ENCODE measurements at regions not wholly inside any gene's neighbourhood (a gene's known extent, or its start where the extent isn't known, plus 50 kb on each side); places are given as distances from the start of the nearest gene placed in this dataset.

- no peak overlapping the region for H3K27ac ChIP-seq (ENCODE audit: extremely low read depth, low read depth, low read length)
- no peaks in the 10 kb centered on the region for H3K9me1 ChIP-seq (ENCODE audit: control insufficient read depth, insufficient read depth, low read length)
- WGBS (ENCODE audit: insufficient coverage, low coverage, missing lambda C conversion rate), result 6% methylated on average over 8 of the region's 8 CpGs
- H4K20me1 ChIP-seq (replicated peaks; ENCODE audit: control insufficient read depth, insufficient read depth, low read length), result no peaks in the 10 kb centered on the region
- in situ Hi-C loops (cut with MboI), result no loop called here
- POLR2A ChIA-PET, result no interaction called here
- CTCF ChIA-PET (ENCODE audit: low intra/inter-chr PET ratio), result no interaction called here
- H3K79me2 ChIP-seq (ENCODE audit: control insufficient read depth, insufficient read depth, low read length), result no peaks in the 10 kb centered on the region
- no peak for TF ChIP-seq SNRNP70 (optimal IDR thresholded peaks at IDR 0.05; ENCODE audit: low read depth, low read length)
- TF ChIP-seq, protein P1, sequence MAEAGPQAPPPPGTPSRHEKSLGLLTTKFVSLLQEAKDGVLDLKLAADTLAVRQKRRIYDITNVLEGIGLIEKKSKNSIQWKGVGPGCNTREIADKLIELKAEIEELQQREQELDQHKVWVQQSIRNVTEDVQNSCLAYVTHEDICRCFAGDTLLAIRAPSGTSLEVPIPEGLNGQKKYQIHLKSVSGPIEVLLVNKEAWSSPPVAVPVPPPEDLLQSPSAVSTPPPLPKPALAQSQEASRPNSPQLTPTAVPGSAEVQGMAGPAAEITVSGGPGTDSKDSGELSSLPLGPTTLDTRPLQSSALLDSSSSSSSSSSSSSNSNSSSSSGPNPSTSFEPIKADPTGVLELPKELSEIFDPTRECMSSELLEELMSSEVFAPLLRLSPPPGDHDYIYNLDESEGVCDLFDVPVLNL (CRISPR knock-in tag; IDR thresholded peaks at IDR 0.05; ENCODE audit: low read depth), result no peak
- H2AFZ ChIP-seq (ENCODE audit: low read depth, low read length), result no peak overlapping the region
- intact Hi-C loops (cut with micrococcal nuclease), result no loop called here
- DNase-seq (ENCODE audit: extremely low read depth in 1 of 4, low spot score in 3 of 4), result no peak
- peaks cover 0 to 10% of the 10 kb centered on the region in 2 experiments; a peak in 2 of 5 replicates for H3K27me3 ChIP-seq (ENCODE audit: control insufficient read depth in 2 of 2, insufficient read depth in 2 of 2, low read length in 2 of 2)
- H3K4me2 ChIP-seq (ENCODE audit: insufficient read depth, low read length), result no peak overlapping the region
- no peak for FAIRE-seq
- no peak overlapping the region for H3K9ac ChIP-seq (ENCODE audit: insufficient read depth in 1 of 2, low read depth in 2 of 2, low read length in 2 of 2)
- no peaks in the 10 kb centered on the region for H3K9me3 ChIP-seq (replicated peaks; ENCODE audit: control insufficient read depth, insufficient read depth, low read depth, low read length)
- no peak for ATAC-seq
- no peaks in the 10 kb centered on the region for H3K4me1 ChIP-seq (replicated peaks in 1 of 2; ENCODE audit: control insufficient read depth in 2 of 2, insufficient read depth in 2 of 2, low read length in 2 of 2)
- BruUV-seq (replicated peaks), result no TSS peak
- no peaks in the 10 kb centered on the region for H3K36me3 ChIP-seq (ENCODE audit: control insufficient read depth, insufficient read depth, low read length)
- H3K4me3 ChIP-seq, result no peak overlapping the region
Measured at GRCh38 chr6:164229716-164230115, 815.2 kb downstream of the QKI start.

- no peaks in the 10 kb centered on the region for H3K79me2 ChIP-seq (ENCODE audit: control insufficient read depth, insufficient read depth, low read length)
- peaks cover 0 to 10% of the 10 kb centered on the region in 2 experiments; a peak in 2 of 5 replicates for H3K27me3 ChIP-seq (ENCODE audit: control insufficient read depth in 2 of 2, insufficient read depth in 2 of 2, low read length in 2 of 2)
- H2AFZ ChIP-seq (ENCODE audit: low read depth, low read length), result no peak overlapping the region
- no peak overlapping the region for H3K4me3 ChIP-seq
- FAIRE-seq, result no peak
- H3K9me1 ChIP-seq (ENCODE audit: control insufficient read depth, insufficient read depth, low read length), result no peaks in the 10 kb centered on the region
- H3K9ac ChIP-seq (ENCODE audit: insufficient read depth in 1 of 2, low read depth in 2 of 2, low read length in 2 of 2), result no peak overlapping the region
- 1% methylated on average over 17 of the region's 17 CpGs for WGBS (ENCODE audit: insufficient coverage, low coverage, missing lambda C conversion rate)
- ChIA-PET CTCF (ENCODE audit: low intra/inter-chr PET ratio) (no interaction called here), POLR2A (no interaction called here)
- intact Hi-C loops (cut with micrococcal nuclease), result no loop called here
- no peak for ATAC-seq
- no peaks in the 10 kb centered on the region for H4K20me1 ChIP-seq (replicated peaks; ENCODE audit: control insufficient read depth, insufficient read depth, low read length)
- no peak for DNase-seq (ENCODE audit: extremely low read depth in 1 of 4, low spot score in 3 of 4)
- in situ Hi-C loops (cut with MboI), result no loop called here
- H3K9me3 ChIP-seq (replicated peaks; ENCODE audit: control insufficient read depth, insufficient read depth, low read depth, low read length), result no peaks in the 10 kb centered on the region
- TF ChIP-seq KAT8 (IDR thresholded peaks at IDR 0.05; ENCODE audit: low read depth) (no peak), MXD1 (CRISPR knock-in tag; IDR thresholded peaks at IDR 0.05; ENCODE audit: borderline replicate concordance, poor library complexity, severe bottlenecking) (no peak), EZH2 (IDR thresholded peaks at IDR 0.05; ENCODE audit: borderline replicate concordance, low read depth, low read length) (no peak), BHLHE40 (IDR thresholded peaks at IDR 0.05; ENCODE audit: low read length) (no peak), MAFK (IDR thresholded peaks at IDR 0.05; ENCODE audit: low read length) (no peak), ZNF217 (CRISPR knock-in tag; IDR thresholded peaks at IDR 0.05) (no peak), CCAR2 (IDR thresholded peaks at IDR 0.05; ENCODE audit: low read depth, low read length) (no peak), THRA (IDR thresholded peaks at IDR 0.05) (no peak), GATA2 (CRISPR knock-in tag; IDR thresholded peaks at IDR 0.05) (no peak)
- TF ChIP-seq, protein P2, sequence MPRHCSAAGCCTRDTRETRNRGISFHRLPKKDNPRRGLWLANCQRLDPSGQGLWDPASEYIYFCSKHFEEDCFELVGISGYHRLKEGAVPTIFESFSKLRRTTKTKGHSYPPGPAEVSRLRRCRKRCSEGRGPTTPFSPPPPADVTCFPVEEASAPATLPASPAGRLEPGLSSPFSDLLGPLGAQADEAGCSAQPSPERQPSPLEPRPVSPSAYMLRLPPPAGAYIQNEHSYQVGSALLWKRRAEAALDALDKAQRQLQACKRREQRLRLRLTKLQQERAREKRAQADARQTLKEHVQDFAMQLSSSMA (CRISPR knock-in tag; IDR thresholded peaks at IDR 0.05), result no peak
- H3K4me1 ChIP-seq (replicated peaks in 1 of 2; ENCODE audit: control insufficient read depth in 2 of 2, insufficient read depth in 2 of 2, low read length in 2 of 2), result no peaks in the 10 kb centered on the region
- no peaks in the 10 kb centered on the region for H3K36me3 ChIP-seq (ENCODE audit: control insufficient read depth, insufficient read depth, low read length)
- H3K4me2 ChIP-seq (ENCODE audit: insufficient read depth, low read length), result no peak overlapping the region
- no peak overlapping the region for H3K27ac ChIP-seq (ENCODE audit: extremely low read depth, low read depth, low read length)
- no TSS peak for BruUV-seq (replicated peaks)
Measured at GRCh38 chr6:164227952-164228522, 813.5 kb downstream of the QKI start.

Data from K562 (cell line).